ENCODE measurements at regions not wholly inside any gene's neighbourhood (a gene's known extent, or its start where the extent isn't known, plus 50 kb on each side); places are given as distances from the start of the nearest gene placed in this dataset.
"Not testable (repeated sequence)": the region's sequence is repeated elsewhere in the genome, so short reads cannot be mapped to it uniquely, and the experiment has no call there.

- DNase-seq (ENCODE audit: low spot score) = no peak
Observed at GRCh38 chr7:91405092-91405788, 141.0 kb downstream of the FZD1 start.

GRCh38 chr7:91405873-91406272 lies 141.6 kb downstream of the FZD1 start:
- DNase-seq (ENCODE audit: low spot score) = not testable (repeated sequence)

GRCh38 chr7:91407942-91408341 lies 143.7 kb downstream of the FZD1 start:
- no peak for DNase-seq (ENCODE audit: low spot score)

GRCh38 chr7:91408388-91409154 lies 144.3 kb downstream of the FZD1 start:
- no peak for DNase-seq (ENCODE audit: low spot score)

GRCh38 chr7:91411060-91411459 lies 146.8 kb downstream of the FZD1 start:
- DNase-seq (ENCODE audit: low spot score) = no peak

- no peak for DNase-seq (ENCODE audit: low spot score)
Observed at GRCh38 chr7:91412298-91412697, 148.1 kb downstream of the FZD1 start.

GRCh38 chr7:91414734-91415133 lies 150.5 kb downstream of the FZD1 start:
- DNase-seq (ENCODE audit: low spot score) = no peak

- DNase-seq (ENCODE audit: low spot score) = no peak
Observed at GRCh38 chr7:91416155-91416865, 152.1 kb downstream of the FZD1 start.

DNA sequence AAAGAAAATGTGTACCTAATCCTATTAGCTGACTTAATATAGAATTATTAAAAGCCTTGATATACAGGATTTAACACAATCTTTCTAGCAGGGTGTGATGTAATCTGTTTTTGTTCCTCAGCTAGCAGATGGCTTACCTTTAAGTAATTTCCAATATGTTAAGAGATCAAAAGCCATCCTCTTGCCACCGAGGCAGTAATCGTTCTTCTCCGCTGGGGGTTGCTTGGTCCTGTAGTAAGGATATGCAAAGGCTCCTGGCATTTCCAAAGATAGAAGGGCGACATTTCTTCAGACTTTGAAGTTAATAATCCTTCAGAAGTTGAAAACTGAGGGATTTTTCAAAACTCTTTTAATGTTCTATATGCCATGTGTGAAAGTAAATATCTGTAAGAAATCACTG lies 156.4 kb downstream of the FZD1 start:
- DNase-seq (ENCODE audit: low spot score) = no peak

DNA sequence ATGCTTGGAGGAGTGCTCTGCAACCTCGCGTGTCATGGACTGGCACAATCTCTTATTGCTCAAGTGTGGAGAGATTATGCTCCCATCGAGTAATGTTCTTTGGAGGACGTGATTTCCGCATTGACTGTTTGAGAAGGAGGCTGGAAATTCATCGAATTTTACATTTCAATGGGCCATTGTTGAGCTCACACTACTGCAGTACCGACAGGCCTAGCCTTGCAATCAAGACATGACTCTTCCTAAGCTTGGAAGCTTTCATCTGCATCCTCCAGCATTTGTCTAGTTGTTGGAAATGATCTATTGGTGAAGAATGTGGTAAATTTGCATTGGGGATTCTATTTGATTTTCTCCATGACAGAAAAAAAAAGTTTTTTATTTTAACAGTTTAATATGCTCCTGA lies 156.8 kb downstream of the FZD1 start:
- no peak for DNase-seq (ENCODE audit: low spot score)

GRCh38 chr7:91424371-91424770 lies 160.1 kb downstream of the FZD1 start:
- DNase-seq (ENCODE audit: low spot score) = no peak

- no peak for DNase-seq (ENCODE audit: low spot score)
Observed at GRCh38 chr7:91425149-91425548, 160.9 kb downstream of the FZD1 start.

DNA sequence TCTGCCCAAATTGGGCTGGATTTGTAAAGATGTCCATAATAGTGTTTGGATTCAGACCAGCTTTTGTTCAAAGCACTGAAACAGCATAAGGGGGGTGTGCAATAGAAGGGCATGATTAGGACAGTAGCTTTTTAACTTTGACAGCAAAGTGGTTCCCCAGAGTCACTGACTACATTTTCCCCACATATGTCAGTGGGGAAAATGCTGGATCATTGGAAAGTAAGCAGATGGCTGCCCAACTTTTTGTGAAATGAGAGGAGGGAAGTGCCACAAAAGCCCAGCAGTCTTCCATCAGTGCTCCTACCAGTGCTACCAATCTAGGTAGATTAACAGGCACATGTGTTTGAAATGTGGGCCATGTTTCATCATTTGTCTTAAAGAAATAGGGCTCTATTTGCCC lies 162.8 kb downstream of the FZD1 start:
- DNase-seq (ENCODE audit: low spot score) = no peak

GRCh38 chr7:91431601-91432000 lies 167.4 kb downstream of the FZD1 start:
- no peak for DNase-seq (ENCODE audit: low spot score)

GRCh38 chr7:91434836-91435235 lies 170.6 kb downstream of the FZD1 start:
- no peak for DNase-seq (ENCODE audit: low spot score)

- DNase-seq (ENCODE audit: low spot score) = no peak
Observed at GRCh38 chr7:91435381-91436059, 171.3 kb downstream of the FZD1 start.

- no peak for DNase-seq (ENCODE audit: low spot score)
Observed at GRCh38 chr7:91436655-91437054, 172.4 kb downstream of the FZD1 start.

DNA sequence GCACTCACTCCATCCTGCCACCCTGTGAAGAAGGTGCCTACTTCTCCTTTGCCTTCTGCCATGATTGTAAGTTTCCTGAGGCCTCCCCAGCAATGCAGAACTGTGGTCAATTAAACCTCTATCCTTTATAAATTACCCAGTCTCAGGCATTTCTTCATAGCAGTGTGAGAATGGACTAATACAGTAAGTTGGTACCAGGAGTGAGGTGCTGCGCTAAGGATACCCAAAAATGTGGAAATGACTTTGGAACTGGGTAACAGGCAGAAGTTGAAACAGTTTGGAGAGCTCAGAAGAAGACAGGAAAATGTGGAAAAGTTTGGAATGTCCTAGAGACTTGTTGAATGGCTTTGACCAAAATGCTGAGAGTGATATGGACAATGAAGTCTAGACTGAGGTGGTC lies 176.0 kb downstream of the FZD1 start:
- not testable (repeated sequence) for DNase-seq (ENCODE audit: low spot score)

DNA sequence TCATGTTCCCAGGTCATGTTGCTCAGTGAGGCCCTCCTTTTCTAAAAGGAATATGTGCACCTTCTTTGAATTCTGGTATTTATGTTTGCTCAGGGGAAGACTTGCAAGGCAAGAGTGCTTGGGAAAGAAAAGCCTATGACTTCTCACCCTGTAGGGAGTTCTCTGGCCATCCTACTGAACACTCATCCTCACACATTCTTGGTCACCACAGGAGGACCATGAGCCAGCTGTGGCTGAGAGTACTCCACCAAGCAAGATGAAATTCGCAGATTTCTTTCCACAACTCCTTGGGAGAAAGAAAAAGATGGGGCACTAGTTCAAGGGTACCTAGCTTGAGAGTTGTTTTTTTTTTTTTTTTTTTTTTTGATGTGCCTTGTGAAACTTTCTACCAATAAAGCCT lies 179.6 kb downstream of the FZD1 start:
- DNase-seq (ENCODE audit: low spot score) = no peak

GRCh38 chr7:91446819-91447218 lies 182.6 kb downstream of the FZD1 start:
- no peak for DNase-seq (ENCODE audit: low spot score)

GRCh38 chr7:91455411-91455810 lies 191.2 kb downstream of the FZD1 start:
- DNase-seq (ENCODE audit: low spot score) = no peak

DNA sequence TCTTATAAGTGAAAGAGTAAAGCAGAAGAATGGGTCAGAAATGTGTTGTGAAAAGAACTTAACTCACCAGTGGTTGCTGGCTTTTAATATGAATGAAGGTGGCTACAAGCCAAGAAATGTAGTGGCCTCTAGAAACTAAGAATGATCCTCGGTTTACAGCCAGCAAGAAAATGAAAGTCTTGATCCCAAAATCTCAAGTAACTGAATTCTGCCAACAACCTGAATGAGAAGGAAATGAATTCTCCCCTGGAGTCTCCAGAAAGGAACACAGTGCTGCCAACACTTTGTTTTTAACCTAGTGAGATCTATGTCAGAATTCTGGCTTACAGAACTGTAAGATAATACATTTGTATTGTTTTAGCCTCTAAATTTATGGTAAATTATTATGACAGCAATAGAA lies 193.0 kb downstream of the FZD1 start:
- DNase-seq (ENCODE audit: low spot score) = no peak

Data from putamen (tissue), 1 donor.